ENCODE measurements at regions not wholly inside any gene's neighbourhood (a gene's known extent, or its start where the extent isn't known, plus 50 kb on each side); places are given as distances from the start of the nearest gene placed in this dataset.
A peak's percentile ranks its signal among the peaks of the same experiment; 100 is the strongest.

DNA sequence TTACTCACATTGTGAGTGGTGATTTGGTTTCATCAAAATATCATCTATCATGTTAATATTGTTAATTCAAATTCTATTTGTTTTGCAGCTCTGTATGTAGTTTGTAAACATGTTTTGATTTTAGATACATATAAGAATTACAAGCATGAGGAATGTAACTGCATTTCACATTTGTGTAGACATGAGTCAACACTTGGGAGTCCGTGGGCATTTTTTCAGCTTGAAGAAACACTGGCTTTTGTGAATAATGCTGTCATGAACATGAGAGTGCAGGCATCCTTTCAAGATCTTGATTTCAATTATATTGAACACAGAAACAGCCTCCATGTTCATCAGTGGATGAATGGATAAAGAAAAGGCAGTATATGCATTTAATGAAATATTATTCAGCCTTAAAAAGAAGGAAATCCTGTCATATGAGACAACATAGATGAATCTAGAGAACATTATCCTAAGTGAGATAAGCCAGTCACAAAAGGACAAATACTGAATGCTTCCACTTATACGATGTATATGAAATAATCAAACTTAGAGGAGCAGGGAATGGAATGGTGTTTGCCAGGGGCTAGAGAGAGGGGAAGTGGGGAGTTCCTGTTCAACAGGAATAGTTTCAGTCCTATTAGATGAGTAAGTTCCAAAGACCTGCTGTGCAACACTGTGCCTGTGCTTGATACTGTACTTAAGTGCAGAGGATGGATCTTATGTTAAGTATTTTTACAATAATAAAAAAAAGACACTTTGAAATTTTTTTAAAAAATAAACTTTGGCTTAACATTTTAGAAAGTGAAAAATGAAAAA is 194.9 kb downstream of the LRATD1 start:
- CTCF ChIA-PET = no interaction called here
- intact Hi-C loops (cut with micrococcal nuclease) = no loop called here
- no peak for DNase-seq (ENCODE audit: unreplicated experiment)
- no peaks in the 10 kb centered on the region for H3K36me3 Mint-ChIP-seq (ENCODE audit: insufficient read depth, unreplicated experiment)
- H3K27me3 Mint-ChIP-seq (ENCODE audit: insufficient read depth, unreplicated experiment) = no peaks in the 10 kb centered on the region
- POLR2A ChIA-PET = no interaction called here
- BruUV-seq (replicated peaks) = no TSS peak
- TF ChIP-seq, protein P1, sequence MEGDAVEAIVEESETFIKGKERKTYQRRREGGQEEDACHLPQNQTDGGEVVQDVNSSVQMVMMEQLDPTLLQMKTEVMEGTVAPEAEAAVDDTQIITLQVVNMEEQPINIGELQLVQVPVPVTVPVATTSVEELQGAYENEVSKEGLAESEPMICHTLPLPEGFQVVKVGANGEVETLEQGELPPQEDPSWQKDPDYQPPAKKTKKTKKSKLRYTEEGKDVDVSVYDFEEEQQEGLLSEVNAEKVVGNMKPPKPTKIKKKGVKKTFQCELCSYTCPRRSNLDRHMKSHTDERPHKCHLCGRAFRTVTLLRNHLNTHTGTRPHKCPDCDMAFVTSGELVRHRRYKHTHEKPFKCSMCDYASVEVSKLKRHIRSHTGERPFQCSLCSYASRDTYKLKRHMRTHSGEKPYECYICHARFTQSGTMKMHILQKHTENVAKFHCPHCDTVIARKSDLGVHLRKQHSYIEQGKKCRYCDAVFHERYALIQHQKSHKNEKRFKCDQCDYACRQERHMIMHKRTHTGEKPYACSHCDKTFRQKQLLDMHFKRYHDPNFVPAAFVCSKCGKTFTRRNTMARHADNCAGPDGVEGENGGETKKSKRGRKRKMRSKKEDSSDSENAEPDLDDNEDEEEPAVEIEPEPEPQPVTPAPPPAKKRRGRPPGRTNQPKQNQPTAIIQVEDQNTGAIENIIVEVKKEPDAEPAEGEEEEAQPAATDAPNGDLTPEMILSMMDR (IDR thresholded peaks at IDR 0.05; ENCODE audit: unreplicated experiment) = no peak
- H3K27ac Mint-ChIP-seq (ENCODE audit: low read depth, unreplicated experiment) = no peak overlapping the region
- no peaks in the 10 kb centered on the region for H3K9me3 Mint-ChIP-seq (ENCODE audit: unreplicated experiment)
- no peaks in the 10 kb centered on the region for H3K4me1 Mint-ChIP-seq (ENCODE audit: insufficient read depth, unreplicated experiment)
- H3K4me3 Mint-ChIP-seq (ENCODE audit: unreplicated experiment) = no peak overlapping the region

DNA sequence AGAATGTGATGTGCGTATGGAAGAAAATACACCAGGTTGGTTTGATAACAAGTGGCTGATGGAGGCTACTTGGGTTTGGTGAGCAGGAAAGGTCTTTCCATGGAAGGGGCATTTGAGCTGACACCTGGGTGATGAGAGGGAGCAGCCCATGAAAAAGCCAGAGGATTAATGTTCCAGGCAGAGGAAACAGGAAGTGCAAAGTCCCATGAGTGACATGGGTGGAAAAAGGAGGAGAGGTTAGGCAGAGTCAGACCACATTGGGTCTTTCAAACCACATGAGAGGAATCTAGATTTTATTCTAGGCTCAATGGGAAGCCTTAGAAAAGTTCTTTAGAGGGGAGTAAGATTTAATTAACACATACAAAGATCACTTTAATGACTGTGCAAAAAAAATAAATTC is 195.7 kb downstream of the LRATD1 start:
- no TSS peak for BruUV-seq (replicated peaks)
- Mint-ChIP-seq H3K4me3 (ENCODE audit: unreplicated experiment) (no peak overlapping the region), H3K9me3 (ENCODE audit: unreplicated experiment) (no peaks in the 10 kb centered on the region), H3K36me3 (ENCODE audit: insufficient read depth, unreplicated experiment) (no peaks in the 10 kb centered on the region), H3K27ac (ENCODE audit: low read depth, unreplicated experiment) (no peak overlapping the region), H3K27me3 (ENCODE audit: insufficient read depth, unreplicated experiment) (no peaks in the 10 kb centered on the region), H3K4me1 (ENCODE audit: insufficient read depth, unreplicated experiment) (no peaks in the 10 kb centered on the region)
- POLR2A ChIA-PET = no interaction called here
- CTCF ChIA-PET = no interaction called here
- no peak for DNase-seq (ENCODE audit: unreplicated experiment)
- TF ChIP-seq, protein P1 (IDR thresholded peaks at IDR 0.05; ENCODE audit: unreplicated experiment) = no peak
- intact Hi-C loops (cut with micrococcal nuclease) = no loop called here

DNA sequence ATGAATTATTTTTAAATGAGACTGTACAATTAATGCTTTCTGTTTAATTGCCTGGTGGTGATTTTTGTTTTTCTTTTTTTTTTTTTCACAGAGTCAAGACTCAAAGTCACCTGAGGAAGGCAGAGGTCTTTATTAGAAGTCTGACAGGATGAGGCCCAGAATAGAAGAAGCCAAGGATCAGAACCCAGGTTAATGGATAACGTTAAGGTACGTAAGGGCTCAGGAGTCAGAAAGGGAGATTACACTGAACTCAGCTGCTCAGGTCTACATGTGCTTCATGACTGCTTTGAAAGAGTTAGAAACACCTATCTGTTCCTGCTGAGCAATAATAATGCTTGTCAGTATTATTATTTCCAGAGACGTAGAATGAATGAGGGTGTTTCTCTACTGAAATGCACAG is 196.5 kb downstream of the LRATD1 start:
- Mint-ChIP-seq H3K27ac (ENCODE audit: low read depth, unreplicated experiment) (no peak overlapping the region), H3K27me3 (ENCODE audit: insufficient read depth, unreplicated experiment) (no peaks in the 10 kb centered on the region), H3K4me1 (ENCODE audit: insufficient read depth, unreplicated experiment) (no peaks in the 10 kb centered on the region), H3K9me3 (ENCODE audit: unreplicated experiment) (no peaks in the 10 kb centered on the region), H3K36me3 (ENCODE audit: insufficient read depth, unreplicated experiment) (no peaks in the 10 kb centered on the region), H3K4me3 (ENCODE audit: unreplicated experiment) (no peak overlapping the region)
- intact Hi-C loops (cut with micrococcal nuclease) = no loop called here
- ChIA-PET CTCF (interaction anchor here (0.5 kb wide), 1 partner anchor 747 kb away, joined by 3 read pairs; no protein-coding TSS in a partner anchor), POLR2A (no interaction called here)
- DNase-seq (ENCODE audit: unreplicated experiment) = no peak
- TF ChIP-seq, protein P1 (IDR thresholded peaks at IDR 0.05; ENCODE audit: unreplicated experiment) = no peak
- no TSS peak for BruUV-seq (replicated peaks)

DNA sequence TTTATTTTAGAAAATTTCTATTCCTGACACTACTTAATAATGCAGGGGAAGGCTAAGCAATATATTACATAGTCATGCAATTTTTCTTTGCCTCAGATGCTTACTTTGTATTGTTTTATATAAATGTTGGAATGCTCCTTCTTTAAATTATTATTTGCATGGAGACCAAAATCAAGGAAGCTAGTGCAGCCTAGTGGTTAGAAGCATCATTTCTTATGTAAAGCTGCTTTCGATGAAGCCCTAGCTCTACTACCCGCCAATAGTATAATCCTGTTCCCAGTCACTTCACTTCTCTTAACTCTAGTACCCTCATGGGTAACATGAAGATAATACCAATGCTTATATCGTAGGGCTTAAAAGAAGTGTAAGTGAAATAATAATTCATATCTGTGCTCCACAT is 198.9 kb downstream of the LRATD1 start:
- intact Hi-C loops (cut with micrococcal nuclease) = loop anchor here (5.0 kb wide), 1 partner anchor 194 kb away; no protein-coding TSS in a partner anchor
- Mint-ChIP-seq H3K9me3 (ENCODE audit: unreplicated experiment) (no peaks in the 10 kb centered on the region), H3K27me3 (ENCODE audit: insufficient read depth, unreplicated experiment) (no peaks in the 10 kb centered on the region), H3K4me1 (ENCODE audit: insufficient read depth, unreplicated experiment) (no peaks in the 10 kb centered on the region), H3K27ac (ENCODE audit: low read depth, unreplicated experiment) (no peak overlapping the region), H3K36me3 (ENCODE audit: insufficient read depth, unreplicated experiment) (no peaks in the 10 kb centered on the region), H3K4me3 (ENCODE audit: unreplicated experiment) (no peak overlapping the region)
- no TSS peak for BruUV-seq (replicated peaks)
- TF ChIP-seq, protein P1 (IDR thresholded peaks at IDR 0.05; ENCODE audit: unreplicated experiment) = peak; percentile 16
- CTCF ChIA-PET = interaction anchor here (0.6 to 1.7 kb wide), 9 partner anchors 13 to 1779 kb away, joined by 3 to 4 read pairs (median 3); no protein-coding TSS in a partner anchor
- POLR2A ChIA-PET = no interaction called here
- no peak for DNase-seq (ENCODE audit: unreplicated experiment)
